NCI-H1417 treated with DMSO at 0.1 percent for 48 hours (cell line): ENCODE measurements at regions not wholly inside any gene's neighbourhood (a gene's known extent, or its start where the extent isn't known, plus 50 kb on each side); places are given as distances from the start of the nearest gene placed in this dataset.
"Not testable (repeated sequence)": the region's sequence is repeated elsewhere in the genome, so short reads cannot be mapped to it uniquely, and the experiment has no call there.

Experiments used
- DNase-seq: peaks from one replicate; lab custom pipeline; 2025; lab: John Stamatoyannopoulos, UW

- no peak for DNase-seq
These were observed 374.6 kb downstream of the GLRX3 start for GRCh38 chr10:130510755-130511154.

- DNase-seq: no peak
These were observed 375.6 kb downstream of the GLRX3 start for GRCh38 chr10:130511766-130512165.

DNA sequence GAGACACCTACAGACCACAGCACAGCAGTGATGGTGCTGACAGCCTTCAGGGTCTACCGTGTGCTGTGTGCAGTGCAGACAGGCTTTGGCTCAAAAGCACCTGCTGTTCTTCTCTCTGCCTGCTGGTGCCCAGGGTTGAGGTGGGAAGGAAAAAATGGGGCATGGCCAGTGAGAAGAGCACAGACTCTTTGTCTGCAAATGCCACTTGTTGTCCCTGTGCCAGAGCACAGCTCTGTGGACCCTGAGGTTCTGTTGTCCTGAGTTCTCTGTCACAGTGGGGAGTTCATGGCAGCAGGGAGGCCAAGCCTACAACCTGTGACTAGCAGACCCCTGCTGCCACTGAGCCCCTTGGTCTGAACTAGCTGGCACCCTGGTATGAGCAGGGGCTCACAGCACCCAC, 376.7 kb downstream of the GLRX3 start:
- no peak for DNase-seq

GRCh38 chr10:130513686-130514476, 377.7 kb downstream of the GLRX3 start:
- no peak for DNase-seq

DNA sequence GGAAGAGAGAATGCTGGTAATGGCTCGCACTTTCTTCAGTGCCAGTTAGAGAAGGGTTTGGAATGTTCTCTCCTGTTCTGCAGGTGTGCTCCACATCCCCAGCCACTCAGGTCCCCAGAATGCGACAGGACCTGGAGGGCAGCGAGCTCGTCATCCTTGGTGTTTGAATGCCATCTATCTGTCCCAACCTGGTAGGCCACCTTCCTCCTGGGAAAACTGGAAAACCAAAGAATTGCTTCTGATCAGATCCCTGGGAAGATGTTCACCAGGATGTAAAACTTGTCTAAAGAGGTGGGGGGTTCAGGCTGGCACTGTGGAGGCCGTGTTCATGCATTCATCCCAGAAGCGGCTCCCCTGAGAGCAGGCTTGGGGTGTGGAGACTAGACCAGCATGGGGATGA, 379.5 kb downstream of the GLRX3 start:
- no peak for DNase-seq

GRCh38 chr10:130516141-130516735, 380.0 kb downstream of the GLRX3 start:
- no peak for DNase-seq

GRCh38 chr10:130518921-130519320, 382.7 kb downstream of the GLRX3 start:
- not testable (repeated sequence) for DNase-seq

DNA sequence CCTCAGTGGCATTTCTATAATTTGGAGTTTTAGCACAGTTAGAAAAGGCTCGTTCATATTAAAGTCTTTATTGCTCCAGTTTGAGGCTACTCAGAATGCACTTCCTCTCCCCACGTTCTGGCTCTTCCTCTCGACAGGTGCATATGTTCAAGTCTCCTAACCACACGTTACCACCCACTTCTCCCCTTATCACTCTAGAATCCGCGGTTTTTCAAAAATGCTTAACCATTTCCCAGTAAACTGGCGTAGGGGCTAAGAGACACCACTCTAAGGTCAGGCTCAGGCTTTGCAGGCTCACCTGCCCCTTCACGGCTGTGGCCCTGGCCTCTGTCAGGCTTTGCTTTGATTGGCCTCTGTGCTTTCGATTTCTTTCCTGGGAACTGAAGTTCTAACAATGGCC, 383.6 kb downstream of the GLRX3 start:
- DNase-seq: no peak

- no peak for DNase-seq
These were observed 395.1 kb downstream of the GLRX3 start for GRCh38 chr10:130531312-130531711.

DNA sequence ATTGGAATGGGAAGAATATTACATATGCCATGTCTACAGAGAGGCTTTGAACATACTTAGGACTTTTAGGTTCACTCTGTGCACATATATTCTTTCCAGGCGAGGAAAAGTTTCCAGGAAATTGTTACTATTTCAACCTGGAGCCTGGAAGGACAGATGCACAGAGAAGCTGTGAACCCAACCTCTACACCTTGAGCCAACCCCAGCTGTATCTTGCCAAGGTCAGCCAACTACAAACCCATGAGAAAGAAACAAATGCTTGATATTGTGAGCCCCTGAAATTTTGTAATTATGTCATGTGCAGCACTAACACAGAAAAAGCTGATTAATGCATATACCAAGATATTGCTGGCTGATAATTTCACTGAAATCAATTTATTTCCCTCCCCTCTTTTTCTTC, 404.9 kb downstream of the GLRX3 start:
- no peak for DNase-seq

GRCh38 chr10:130542761-130543160, 406.6 kb downstream of the GLRX3 start:
- DNase-seq: no peak

GRCh38 chr10:130543794-130544193, 407.6 kb downstream of the GLRX3 start:
- DNase-seq: no peak

GRCh38 chr10:130545122-130545521, 408.9 kb downstream of the GLRX3 start:
- no peak for DNase-seq

GRCh38 chr10:130545697-130546096, 409.5 kb downstream of the GLRX3 start:
- no peak for DNase-seq

DNA sequence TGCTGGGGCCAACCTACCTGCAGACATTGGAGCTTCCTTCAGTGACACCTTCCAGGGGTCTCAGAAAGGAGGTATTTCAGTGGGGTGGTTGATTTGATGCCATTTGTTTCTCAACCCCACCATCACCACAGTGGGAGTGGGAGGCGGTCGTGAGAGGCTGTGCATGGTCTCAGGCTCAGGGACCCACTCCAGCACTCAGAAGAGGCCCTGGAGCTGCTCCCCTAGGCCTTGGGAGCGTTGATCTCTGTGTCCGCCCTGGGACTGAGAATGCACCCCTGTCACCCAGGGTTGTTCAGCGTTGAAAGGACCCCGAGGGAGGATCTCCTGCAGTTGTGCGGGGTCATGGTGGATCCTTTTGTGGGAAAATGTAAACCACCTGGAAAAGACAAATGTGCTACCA, 410.6 kb downstream of the GLRX3 start:
- no peak for DNase-seq

- DNase-seq: no peak
These were observed 411.2 kb downstream of the GLRX3 start for GRCh38 chr10:130547368-130547767.

DNA sequence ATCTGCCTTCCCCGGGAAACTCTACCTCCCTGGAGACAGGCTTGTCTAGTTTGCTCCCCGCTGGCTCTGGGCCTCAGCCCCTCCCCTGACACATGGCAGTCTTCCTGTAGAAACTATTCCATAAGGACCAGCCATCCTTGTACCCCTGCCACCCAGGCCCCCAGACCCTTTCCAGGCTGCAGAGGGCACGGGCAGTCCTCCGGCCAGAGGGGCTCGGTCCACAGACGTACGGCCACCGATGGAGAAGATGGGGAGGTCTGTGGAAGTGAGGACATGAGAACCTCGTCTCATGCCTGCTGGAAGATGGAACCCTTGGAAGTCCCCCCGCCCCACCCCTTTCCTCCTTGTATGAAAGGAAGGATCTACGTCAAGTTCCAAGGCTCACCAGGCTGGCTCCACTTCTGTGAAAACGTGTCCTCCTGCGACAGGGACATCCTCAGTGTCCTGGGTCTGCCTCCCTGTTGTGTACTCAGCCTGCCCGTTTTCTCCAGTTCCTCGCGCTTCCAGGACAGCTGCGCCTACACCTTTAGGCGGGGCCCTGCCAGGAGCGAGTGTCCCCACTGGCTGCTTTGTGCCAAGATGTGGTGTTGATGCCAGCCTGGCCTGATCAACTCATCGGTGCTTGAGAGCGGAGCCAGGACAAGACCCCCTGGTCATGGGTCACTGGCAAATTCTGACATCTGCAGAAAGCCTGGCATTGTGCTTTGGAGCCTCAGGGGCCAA, 414.9 kb downstream of the GLRX3 start:
- no peak for DNase-seq

GRCh38 chr10:130551676-130552075, 415.5 kb downstream of the GLRX3 start:
- no peak for DNase-seq

DNA sequence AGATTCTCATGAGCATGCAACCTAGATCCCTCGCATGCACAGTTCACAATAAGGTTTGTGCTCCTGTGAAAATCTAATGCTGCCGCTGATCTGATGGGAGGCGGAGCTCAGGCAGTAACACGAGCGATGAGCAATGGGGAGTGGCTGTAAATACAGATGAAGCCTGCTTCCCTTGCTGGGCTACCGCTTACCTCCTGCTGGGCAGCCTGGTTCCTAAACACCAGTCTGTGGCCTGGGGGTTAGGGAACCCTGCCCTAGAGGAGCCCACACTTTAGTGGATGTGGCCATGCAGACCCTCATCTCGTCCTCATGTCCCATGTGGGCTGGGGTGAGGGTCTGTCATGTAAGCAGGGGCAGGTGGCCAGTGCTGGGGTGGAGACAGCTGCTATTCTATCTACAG, 417.6 kb downstream of the GLRX3 start:
- no peak for DNase-seq

GRCh38 chr10:130554701-130555410, 418.7 kb downstream of the GLRX3 start:
- no peak for DNase-seq

DNA sequence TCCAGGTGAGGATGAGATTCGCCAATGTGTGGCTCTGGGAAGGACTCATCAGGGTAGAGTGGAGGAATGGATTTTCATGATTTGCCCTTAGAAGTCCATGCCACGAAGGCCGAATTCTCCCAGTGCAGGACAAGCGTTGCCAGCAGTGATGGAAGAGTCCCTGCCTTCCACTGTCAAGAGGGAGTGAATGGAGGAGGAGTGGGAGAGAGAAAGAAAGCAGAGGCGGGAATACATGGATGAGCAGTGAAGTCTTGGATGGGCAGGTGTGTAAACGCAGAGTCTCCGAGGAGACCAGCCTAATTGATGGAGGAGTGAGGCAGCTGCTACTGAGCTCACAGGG, 419.2 kb downstream of the GLRX3 start:
- no peak for DNase-seq

- DNase-seq: no peak
These were observed 421.1 kb downstream of the GLRX3 start for GRCh38 chr10:130557181-130557845.
